ENCODE measurements at regions not wholly inside any gene's neighbourhood (a gene's known extent, or its start where the extent isn't known, plus 50 kb on each side); places are given as distances from the start of the nearest gene placed in this dataset.

DNA sequence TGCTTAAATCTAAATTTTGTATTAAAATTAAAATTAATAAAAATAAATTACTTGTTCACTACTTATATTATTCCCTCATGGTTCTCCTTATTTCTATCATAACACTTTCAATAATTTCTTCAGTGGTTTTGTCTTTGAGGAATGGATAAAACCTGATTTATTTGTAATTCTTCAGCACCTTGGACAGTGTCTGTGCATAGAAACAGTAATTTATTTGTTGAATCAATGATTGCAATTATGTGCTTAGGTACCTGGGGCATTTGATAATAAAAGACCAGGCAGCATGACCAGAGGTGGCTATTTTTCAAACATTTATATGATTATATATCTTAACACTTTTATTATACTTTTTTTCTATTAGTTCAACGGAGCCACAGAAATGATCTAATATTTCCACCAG lies 1062.7 kb downstream of the DSC3 start:
- Histone ChIP-seq H3K4me3 (ENCODE audit: low read depth, low read length) (no peak overlapping the region), H3K27ac (ENCODE audit: insufficient read depth, low read length, poor library complexity, severe bottlenecking) (no peak overlapping the region), H3K36me3 (ENCODE audit: control insufficient read depth, insufficient read depth, low read length) (no peaks in the 10 kb centered on the region), H3K4me1 (ENCODE audit: control insufficient read depth, insufficient read depth, low read length, poor library complexity, severe bottlenecking) (no peaks in the 10 kb centered on the region), H3K27me3 (ENCODE audit: control insufficient read depth, insufficient read depth, low read length) (no peaks in the 10 kb centered on the region), H3K9me3 (ENCODE audit: control insufficient read depth in 2 of 2, low read length in 2 of 2) (peaks cover 6 to 8% of the 10 kb centered on the region in 2 experiments)
- Mint-ChIP-seq H3K27ac (no peak overlapping the region), H3K9me3 (peaks cover 0 to 33% (median 8%) of the 10 kb centered on the region in 7 donors), H3K4me1 (no peaks in the 10 kb centered on the region), H3K27me3 (no peaks in the 10 kb centered on the region), H3K36me3 (no peaks in the 10 kb centered on the region), H3K4me3 (no peak overlapping the region)
- no peak for ATAC-seq (ENCODE audit: low read depth in 2 of 2)
- no peak for DNase-seq

- H3K9me3 ChIP-seq (ENCODE audit: control insufficient read depth in 2 of 2, low read length in 2 of 2): no peaks in the 10 kb centered on the region
- H3K4me1 ChIP-seq (ENCODE audit: control insufficient read depth, insufficient read depth, low read length, poor library complexity, severe bottlenecking): no peaks in the 10 kb centered on the region
- DNase-seq (no peak), ATAC-seq (ENCODE audit: low read depth in 2 of 2) (no peak)
- Mint-ChIP-seq H3K27me3 (no peaks in the 10 kb centered on the region), H3K4me1 (no peaks in the 10 kb centered on the region), H3K4me3 (no peak overlapping the region), H3K9me3 (peaks cover 2 to 31% (median 6%) of the 10 kb centered on the region in 7 donors), H3K36me3 (no peaks in the 10 kb centered on the region), H3K27ac (no peak overlapping the region)
- H3K4me3 ChIP-seq (ENCODE audit: low read depth, low read length): no peak overlapping the region
- no peaks in the 10 kb centered on the region for H3K36me3 ChIP-seq (ENCODE audit: control insufficient read depth, insufficient read depth, low read length)
- H3K27me3 ChIP-seq (ENCODE audit: control insufficient read depth, insufficient read depth, low read length): no peaks in the 10 kb centered on the region
- no peak overlapping the region for H3K27ac ChIP-seq (ENCODE audit: insufficient read depth, low read length, poor library complexity, severe bottlenecking)
These were observed 1072.7 kb downstream of the DSC3 start for GRCh38 chr18:29969876-29970275.

DNA sequence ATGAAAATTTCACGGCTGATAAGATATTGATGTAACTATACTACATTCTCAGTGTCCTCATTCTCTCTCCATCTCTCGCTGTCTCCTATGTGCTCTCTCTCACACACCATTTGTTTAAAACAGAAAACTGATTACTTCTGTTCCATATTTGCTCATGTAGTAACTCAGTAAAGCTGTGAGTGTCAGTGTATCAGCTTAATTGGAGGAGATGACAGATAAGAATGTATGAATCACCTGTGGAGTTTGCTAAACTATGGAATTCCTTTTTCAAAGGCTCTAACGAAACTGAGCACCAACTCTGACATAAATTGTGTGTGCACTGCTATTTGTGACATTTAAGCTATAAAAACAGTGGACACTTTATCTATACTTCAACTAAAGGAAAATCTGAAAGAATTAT lies 1080.0 kb downstream of the DSC3 start:
- no peaks in the 10 kb centered on the region for H3K4me1 ChIP-seq (ENCODE audit: control insufficient read depth, insufficient read depth, low read length, poor library complexity, severe bottlenecking)
- H3K36me3 ChIP-seq (ENCODE audit: control insufficient read depth, insufficient read depth, low read length): no peaks in the 10 kb centered on the region
- H3K27me3 Mint-ChIP-seq: no peaks in the 10 kb centered on the region

GRCh38 chr18:29960539-29960938 lies 1082.0 kb downstream of the DSC3 start:
- no peaks in the 10 kb centered on the region for H3K27me3 ChIP-seq (ENCODE audit: control insufficient read depth, insufficient read depth, low read length)
- H3K27ac Mint-ChIP-seq: no peak overlapping the region
- peaks cover 3 to 7% of the 10 kb centered on the region in 2 experiments for H3K9me3 ChIP-seq (ENCODE audit: control insufficient read depth in 2 of 2, low read length in 2 of 2)
- peaks cover 2 to 26% (median 4%) of the 10 kb centered on the region in 7 donors for H3K9me3 Mint-ChIP-seq
- DNase-seq (no peak), ATAC-seq (ENCODE audit: low read depth in 2 of 2) (no peak)
- H3K4me1 ChIP-seq (ENCODE audit: control insufficient read depth, insufficient read depth, low read length, poor library complexity, severe bottlenecking): no peaks in the 10 kb centered on the region
- no peaks in the 10 kb centered on the region for H3K27me3 Mint-ChIP-seq
- H3K27ac ChIP-seq (ENCODE audit: insufficient read depth, low read length, poor library complexity, severe bottlenecking): no peak overlapping the region
- no peak overlapping the region for H3K4me3 ChIP-seq (ENCODE audit: low read depth, low read length)
- H3K36me3 Mint-ChIP-seq: no peaks in the 10 kb centered on the region
- no peaks in the 10 kb centered on the region for H3K4me1 Mint-ChIP-seq
- no peaks in the 10 kb centered on the region for H3K36me3 ChIP-seq (ENCODE audit: control insufficient read depth, insufficient read depth, low read length)
- no peak overlapping the region for H3K4me3 Mint-ChIP-seq

More for the DNA sequence above, 1080.0 kb downstream of the DSC3 start:
- no peak overlapping the region for H3K27ac ChIP-seq (ENCODE audit: insufficient read depth, low read length, poor library complexity, severe bottlenecking)
- Mint-ChIP-seq H3K27ac (no peak overlapping the region), H3K36me3 (no peaks in the 10 kb centered on the region), H3K4me3 (no peak overlapping the region), H3K4me1 (no peaks in the 10 kb centered on the region), H3K9me3 (peaks cover 2 to 21% (median 5%) of the 10 kb centered on the region in 7 donors)
- ATAC-seq (ENCODE audit: low read depth in 2 of 2): no peak
- DNase-seq: no peak
- H3K4me3 ChIP-seq (ENCODE audit: low read depth, low read length): no peak overlapping the region
- peaks cover 0 to 4% of the 10 kb centered on the region in 2 experiments for H3K9me3 ChIP-seq (ENCODE audit: control insufficient read depth in 2 of 2, low read length in 2 of 2)
- no peaks in the 10 kb centered on the region for H3K27me3 ChIP-seq (ENCODE audit: control insufficient read depth, insufficient read depth, low read length)

DNA sequence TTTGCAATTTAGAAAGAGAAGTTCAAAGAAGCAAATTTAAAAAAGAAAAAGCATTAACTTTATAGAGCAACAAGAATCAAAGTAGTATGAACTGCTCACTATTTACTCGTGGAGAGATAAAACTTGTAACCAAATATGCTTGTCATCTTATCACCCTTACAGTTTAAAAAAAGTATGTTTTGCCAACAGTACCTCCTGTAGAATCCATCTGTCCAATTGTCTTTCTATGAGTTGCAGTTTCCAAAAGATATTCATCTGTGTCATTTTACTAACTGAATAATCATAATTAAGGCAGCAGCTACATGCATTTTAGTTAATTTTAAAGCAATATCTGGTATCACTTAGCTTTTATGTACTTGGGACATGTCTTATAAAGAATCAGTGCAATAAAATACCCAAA lies 1112.3 kb downstream of the DSC3 start:
- Mint-ChIP-seq H3K4me1 (no peaks in the 10 kb centered on the region), H3K9me3 (peaks cover 0 to 26% (median 10%) of the 10 kb centered on the region in 7 donors), H3K36me3 (no peaks in the 10 kb centered on the region)

GRCh38 chr18:29928081-29928480 lies 1114.5 kb downstream of the DSC3 start:
- Histone ChIP-seq H3K36me3 (ENCODE audit: control insufficient read depth, insufficient read depth, low read length) (no peaks in the 10 kb centered on the region), H3K4me3 (ENCODE audit: low read depth, low read length) (no peak overlapping the region), H3K27ac (ENCODE audit: insufficient read depth, low read length, poor library complexity, severe bottlenecking) (no peak overlapping the region), H3K9me3 (ENCODE audit: control insufficient read depth in 2 of 2, low read length in 2 of 2) (peaks cover 6 to 9% of the 10 kb centered on the region in 2 experiments), H3K27me3 (ENCODE audit: control insufficient read depth, insufficient read depth, low read length) (no peaks in the 10 kb centered on the region), H3K4me1 (ENCODE audit: control insufficient read depth, insufficient read depth, low read length, poor library complexity, severe bottlenecking) (no peaks in the 10 kb centered on the region)
- DNase-seq: no peak
- no peak for ATAC-seq (ENCODE audit: low read depth in 2 of 2)
- H3K27me3 Mint-ChIP-seq: no peaks in the 10 kb centered on the region
- H3K4me1 Mint-ChIP-seq: no peaks in the 10 kb centered on the region
- no peak overlapping the region for H3K27ac Mint-ChIP-seq
- no peaks in the 10 kb centered on the region for H3K36me3 Mint-ChIP-seq
- peaks cover 3 to 28% (median 13%) of the 10 kb centered on the region in 7 donors for H3K9me3 Mint-ChIP-seq
- no peak overlapping the region for H3K4me3 Mint-ChIP-seq

More for the DNA sequence above, 1112.3 kb downstream of the DSC3 start:
- DNase-seq (no peak), ATAC-seq (ENCODE audit: low read depth in 2 of 2) (no peak)
- Histone ChIP-seq H3K27me3 (ENCODE audit: control insufficient read depth, insufficient read depth, low read length) (no peaks in the 10 kb centered on the region), H3K27ac (ENCODE audit: insufficient read depth, low read length, poor library complexity, severe bottlenecking) (no peak overlapping the region), H3K36me3 (ENCODE audit: control insufficient read depth, insufficient read depth, low read length) (no peaks in the 10 kb centered on the region), H3K4me3 (ENCODE audit: low read depth, low read length) (no peak overlapping the region), H3K4me1 (ENCODE audit: control insufficient read depth, insufficient read depth, low read length, poor library complexity, severe bottlenecking) (no peaks in the 10 kb centered on the region), H3K9me3 (ENCODE audit: control insufficient read depth in 2 of 2, low read length in 2 of 2) (peaks cover 6 to 13% of the 10 kb centered on the region in 2 experiments)
- H3K4me3 Mint-ChIP-seq: no peak overlapping the region
- H3K27ac Mint-ChIP-seq: no peak overlapping the region
- no peaks in the 10 kb centered on the region for H3K27me3 Mint-ChIP-seq

DNA sequence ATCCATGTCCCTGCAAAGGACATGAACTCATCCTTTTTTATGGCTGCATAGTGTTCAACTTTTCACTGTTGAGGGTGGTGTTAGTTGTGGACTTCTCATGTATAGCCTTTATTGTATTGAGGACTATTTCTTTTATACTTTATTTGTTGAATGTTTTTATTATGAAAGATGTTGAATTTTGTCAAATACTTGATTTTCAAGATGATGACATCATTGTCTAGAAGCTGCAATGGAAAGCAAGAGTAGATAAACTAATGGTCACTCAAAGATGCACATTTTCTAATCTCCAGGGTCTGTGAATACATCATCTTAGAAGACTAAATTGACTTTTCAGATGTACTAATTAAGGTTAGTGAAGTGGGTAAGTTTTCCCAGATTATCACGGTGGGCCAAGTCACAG lies 1117.0 kb downstream of the DSC3 start:
- Histone ChIP-seq H3K4me1 (ENCODE audit: control insufficient read depth, insufficient read depth, low read length, poor library complexity, severe bottlenecking) (no peaks in the 10 kb centered on the region), H3K36me3 (ENCODE audit: control insufficient read depth, insufficient read depth, low read length) (no peaks in the 10 kb centered on the region), H3K4me3 (ENCODE audit: low read depth, low read length) (no peak overlapping the region), H3K27ac (ENCODE audit: insufficient read depth, low read length, poor library complexity, severe bottlenecking) (no peak overlapping the region), H3K27me3 (ENCODE audit: control insufficient read depth, insufficient read depth, low read length) (no peaks in the 10 kb centered on the region), H3K9me3 (ENCODE audit: control insufficient read depth in 2 of 2, low read length in 2 of 2) (peaks cover 0 to 6% of the 10 kb centered on the region in 2 experiments)
- Mint-ChIP-seq H3K27ac (no peak overlapping the region), H3K9me3 (peaks cover 0 to 31% (median 18%) of the 10 kb centered on the region in 7 donors), H3K27me3 (no peaks in the 10 kb centered on the region), H3K36me3 (no peaks in the 10 kb centered on the region), H3K4me3 (no peak overlapping the region), H3K4me1 (no peaks in the 10 kb centered on the region)
- ATAC-seq (ENCODE audit: low read depth in 2 of 2) (no peak), DNase-seq (no peak)

DNA sequence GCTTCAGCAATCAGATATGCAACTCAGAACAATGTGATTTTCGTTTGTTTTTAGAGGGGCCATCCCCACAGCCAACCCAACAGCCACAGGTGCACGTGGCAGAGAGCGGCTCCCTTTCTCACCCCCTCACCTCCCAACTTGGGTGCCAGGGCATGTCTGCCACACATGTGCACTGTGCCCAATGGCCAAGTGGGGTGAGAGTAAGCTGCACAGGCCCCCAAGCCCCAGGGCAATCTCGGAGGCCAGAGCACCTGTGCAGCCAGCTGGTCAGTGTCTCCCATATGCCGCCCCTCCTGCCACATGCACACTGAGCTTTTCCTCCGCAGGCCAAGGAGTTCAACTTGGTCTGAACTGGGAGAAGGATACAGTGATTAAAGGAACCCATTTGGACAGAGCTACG lies 1130.2 kb downstream of the DSC3 start:
- Mint-ChIP-seq H3K4me1 (no peaks in the 10 kb centered on the region), H3K27me3 (no peaks in the 10 kb centered on the region), H3K27ac (no peak overlapping the region), H3K9me3 (peaks cover 0 to 49% (median 9%) of the 10 kb centered on the region in 7 donors), H3K4me3 (no peak overlapping the region), H3K36me3 (no peaks in the 10 kb centered on the region)
- no peaks in the 10 kb centered on the region for H3K4me1 ChIP-seq (ENCODE audit: control insufficient read depth, insufficient read depth, low read length, poor library complexity, severe bottlenecking)
- DNase-seq (no peak), ATAC-seq (ENCODE audit: low read depth in 2 of 2) (no peak)
- no peaks in the 10 kb centered on the region for H3K36me3 ChIP-seq (ENCODE audit: control insufficient read depth, insufficient read depth, low read length)
- no peaks in the 10 kb centered on the region for H3K27me3 ChIP-seq (ENCODE audit: control insufficient read depth, insufficient read depth, low read length)
- peaks cover 0 to 20% of the 10 kb centered on the region in 2 experiments for H3K9me3 ChIP-seq (ENCODE audit: control insufficient read depth in 2 of 2, low read length in 2 of 2)
- no peak overlapping the region for H3K27ac ChIP-seq (ENCODE audit: insufficient read depth, low read length, poor library complexity, severe bottlenecking)
- H3K4me3 ChIP-seq (ENCODE audit: low read depth, low read length): no peak overlapping the region

Measured in CD4-positive, CD25-positive, alpha-beta regulatory T cell (primary cell).